ENCODE measurements at regions not wholly inside any gene's neighbourhood (a gene's known extent, or its start where the extent isn't known, plus 50 kb on each side); places are given as distances from the start of the nearest gene placed in this dataset.

GRCh38 chr13:72244788-72245187 lies 377.8 kb upstream of the DACH1 start:
- H3K4me3 ChIP-seq (ENCODE audit: low read depth, low read length): no peak overlapping the region
- no peak for TF ChIP-seq CTCF (IDR thresholded peaks at IDR 0.05; ENCODE audit: borderline replicate concordance, insufficient read depth, low read depth, low read length)

GRCh38 chr13:72230131-72230530 lies 363.1 kb upstream of the DACH1 start:
- no peak for TF ChIP-seq CTCF (IDR thresholded peaks at IDR 0.05; ENCODE audit: borderline replicate concordance, insufficient read depth, low read depth, low read length)
- no peak overlapping the region for H3K4me3 ChIP-seq (ENCODE audit: low read depth, low read length)

- H3K4me3 ChIP-seq (ENCODE audit: low read depth, low read length): no peak overlapping the region
- no peak for TF ChIP-seq CTCF (IDR thresholded peaks at IDR 0.05; ENCODE audit: borderline replicate concordance, insufficient read depth, low read depth, low read length)
Observed at GRCh38 chr13:72229067-72229466, 362.1 kb upstream of the DACH1 start.

DNA sequence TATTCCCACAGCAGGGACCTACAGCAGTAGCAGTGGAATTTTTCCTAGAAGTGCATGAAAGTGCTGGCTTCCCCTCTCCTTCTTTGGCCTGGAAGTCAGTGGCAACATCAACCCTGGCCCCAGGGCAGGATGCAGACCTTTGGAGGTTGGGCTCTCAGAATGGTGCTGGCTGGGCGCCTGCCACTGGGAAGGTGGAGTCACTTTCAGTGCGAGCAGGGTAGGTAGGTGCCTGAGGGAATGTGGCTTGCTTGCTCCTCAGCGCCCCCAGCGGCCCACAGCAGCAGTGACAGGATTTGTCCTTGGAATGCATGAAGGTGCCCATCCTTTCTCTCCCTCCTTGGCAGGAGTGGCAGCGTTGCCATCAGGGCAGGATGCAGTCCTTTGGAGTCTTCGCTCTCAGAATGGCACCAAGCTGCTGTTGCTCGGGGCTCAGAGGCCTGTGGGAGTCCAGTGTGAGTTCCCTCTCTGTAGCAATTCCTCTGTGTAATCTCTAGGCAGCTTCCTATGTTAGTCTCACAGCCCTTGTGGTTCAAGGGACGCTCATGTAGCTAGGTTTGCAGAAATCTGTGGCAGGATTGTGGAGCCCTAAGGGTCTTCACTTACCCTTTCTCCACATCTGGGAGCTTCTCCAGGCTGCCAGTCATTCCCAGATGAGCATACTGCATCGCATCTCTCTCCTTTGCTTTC lies 354.4 kb upstream of the DACH1 start:
- TF ChIP-seq CTCF (IDR thresholded peaks at IDR 0.05; ENCODE audit: borderline replicate concordance, insufficient read depth, low read depth, low read length): peak; percentile 84

GRCh38 chr13:72218966-72219365 lies 352.0 kb upstream of the DACH1 start:
- no peak overlapping the region for H3K4me3 ChIP-seq (ENCODE audit: low read depth, low read length)
- no peak for TF ChIP-seq CTCF (IDR thresholded peaks at IDR 0.05; ENCODE audit: borderline replicate concordance, insufficient read depth, low read depth, low read length)

More for the DNA sequence above, 354.4 kb upstream of the DACH1 start:
- H3K4me3 ChIP-seq (ENCODE audit: low read depth, low read length): no peak overlapping the region

DNA sequence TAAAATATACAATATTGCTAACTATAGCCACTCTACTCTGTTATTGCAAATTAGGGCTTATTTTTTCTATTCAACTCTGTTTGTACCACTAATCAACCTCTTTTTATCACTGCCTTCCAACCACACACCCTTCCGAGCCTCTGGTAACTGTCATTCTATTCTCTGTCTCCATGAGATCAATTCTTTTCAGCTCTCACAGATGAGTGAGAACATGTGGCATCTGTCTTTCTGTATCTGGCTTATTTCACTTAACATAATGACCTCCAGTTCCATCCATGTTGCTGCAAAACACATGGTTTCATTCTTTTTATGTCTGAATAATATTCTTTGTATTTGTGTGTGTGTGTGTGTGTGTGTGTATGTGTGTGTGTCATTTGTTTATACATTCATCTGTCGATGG lies 350.1 kb upstream of the DACH1 start:
- TF ChIP-seq CTCF (IDR thresholded peaks at IDR 0.05; ENCODE audit: borderline replicate concordance, insufficient read depth, low read depth, low read length): no peak
- H3K4me3 ChIP-seq (ENCODE audit: low read depth, low read length): no peak overlapping the region

GRCh38 chr13:72208112-72208645 lies 341.2 kb upstream of the DACH1 start:
- no peak overlapping the region for H3K4me3 ChIP-seq (ENCODE audit: low read depth, low read length)
- TF ChIP-seq CTCF (IDR thresholded peaks at IDR 0.05; ENCODE audit: borderline replicate concordance, insufficient read depth, low read depth, low read length): no peak

Measured in GM12875 (cell line).